Tibial nerve (tissue), 4 donors: ENCODE measurements at regions not wholly inside any gene's neighbourhood (a gene's known extent, or its start where the extent isn't known, plus 50 kb on each side); places are given as distances from the start of the nearest gene placed in this dataset.

Experiments used
- DNase-seq, 2 donors: peaks; one replicate each; pipeline ENCODE4 v3.0.0-alpha.2; 2019; ENCODE audit warnings: low spot score in 2 of 2
- H3K27ac ChIP-seq, 4 donors: fragments of 200-600 bp; sonication (generic) in 3 of 4; one replicate each; pipeline ENCODE4 v1.5.1; 2017 to 2019; ENCODE audit warnings: mild to moderate bottlenecking in 1 of 4
- H3K27me3 ChIP-seq, 2 donors: fragments of 200-600 bp; sonication (generic) in 1 of 2; one replicate each; pipeline versions ENCODE4 v1.5.1 to v1.6.0; 2017 to 2019
- H3K36me3 ChIP-seq, 3 donors: fragments of 200-600 bp; sonication (generic); one replicate each; pipeline ENCODE4 v1.5.1; 2018 to 2019
- H3K4me1 ChIP-seq, 4 donors: fragments of 200-600 bp; sonication (generic) in 3 of 4; one replicate each; pipeline ENCODE4 v1.5.1; 2017 to 2019
- H3K4me3 ChIP-seq, 4 donors: fragments of 200-600 bp; sonication (generic) in 3 of 4; one replicate each; pipeline ENCODE4 v1.5.1; 2017 to 2019; ENCODE audit warnings: mild to moderate bottlenecking in 1 of 4, moderate library complexity in 1 of 4
- H3K9me3 ChIP-seq, 4 donors: fragments of 200-600 bp; sonication (generic) in 3 of 4; one replicate each; pipeline ENCODE4 v1.5.1; 2017 to 2019
- CTCF ChIP-seq, 5 experiments: fragments of 200-600 bp in 3 of 5; fragments of 450-650 bp in 2 of 5; sonication (generic) in 3 of 5; IDR thresholded peaks; one replicate each; pipeline ENCODE4 v1.5.1; 2016 to 2019; ENCODE audit warnings: antibody characterized with exemption in 5 of 5, mild to moderate bottlenecking in 3 of 5, moderate library complexity in 2 of 5
- EP300 ChIP-seq, 2 donors: sonication (generic); formaldehyde crosslinking; IDR thresholded peaks; one replicate each; pipeline ENCODE4 v1.6.1; 2017; ENCODE audit warnings: antibody characterized with exemption in 2 of 2, mild to moderate bottlenecking in 1 of 2
- POLR2A ChIP-seq, 2 donors: fragments of 450-650 bp; IDR thresholded peaks; one replicate each; pipeline ENCODE4 v1.6.1; 2017; ENCODE audit warnings: antibody characterized with exemption in 2 of 2, mild to moderate bottlenecking in 2 of 2, moderate library complexity in 2 of 2
- WGBS, 2 donors: methylation state at CpG; one replicate each; pipeline ENCODE4 v1.1.5; 2018; 5-methylcytosine and 5-hydroxymethylcytosine counted together

DNA sequence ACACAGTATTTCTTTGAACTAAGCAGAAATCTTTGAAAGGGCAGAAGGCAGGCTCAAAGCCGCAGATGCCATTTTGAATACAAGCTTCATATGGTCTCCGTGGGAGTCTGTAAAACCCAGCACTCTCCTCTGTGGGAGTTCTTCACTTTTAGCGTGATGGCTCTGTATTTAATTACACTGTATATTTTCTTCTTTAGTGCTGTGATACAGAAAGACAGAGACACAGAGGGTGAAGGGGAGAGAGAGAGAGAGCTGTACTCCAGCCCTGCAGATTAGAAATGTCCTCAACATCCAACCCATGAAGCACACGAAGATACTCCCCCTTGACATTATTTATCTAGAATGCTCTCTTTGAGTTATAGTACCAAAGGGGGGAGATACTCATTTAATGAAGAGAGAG lies 752.6 kb upstream of the NR2F2 start:
- no peaks in the 10 kb centered on the region for H3K36me3 ChIP-seq
- no peak overlapping the region for H3K4me3 ChIP-seq
- H3K27me3 ChIP-seq: no peaks in the 10 kb centered on the region
- H3K4me1 ChIP-seq: no peaks in the 10 kb centered on the region
- DNase-seq: no peak
- no peak overlapping the region for H3K27ac ChIP-seq
- H3K9me3 ChIP-seq: no peaks in the 10 kb centered on the region
- 72 to 73% methylated on average over 4 of the region's 4 CpGs for WGBS, 2 donors
- TF ChIP-seq POLR2A (IDR thresholded peaks at IDR 0.05) (no peak), EP300 (IDR thresholded peaks at IDR 0.05) (no peak), CTCF (IDR thresholded peaks at IDR 0.05) (no peak)

DNA sequence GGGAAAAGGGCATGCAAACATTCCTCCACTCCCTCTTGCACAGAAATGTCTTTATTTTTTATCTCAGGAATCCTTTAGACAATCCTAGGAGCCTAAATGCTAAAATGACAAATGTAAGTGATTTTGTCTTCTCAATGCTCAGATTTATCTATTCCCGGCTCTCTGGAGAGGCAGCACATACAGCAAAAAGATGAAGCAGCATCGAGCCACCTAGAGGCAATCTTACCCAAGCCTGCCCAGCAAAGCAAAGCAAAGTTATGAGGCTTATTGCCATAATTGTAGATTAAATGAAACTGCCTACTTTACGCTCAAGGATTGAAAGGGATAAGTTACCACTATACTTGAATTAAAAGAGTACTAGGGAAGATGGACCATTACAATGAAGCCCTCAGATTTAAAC lies 750.4 kb upstream of the NR2F2 start:
- Histone ChIP-seq H3K36me3 (no peaks in the 10 kb centered on the region), H3K9me3 (no peaks in the 10 kb centered on the region), H3K27ac (no peak overlapping the region), H3K27me3 (no peaks in the 10 kb centered on the region), H3K4me3 (no peak overlapping the region), H3K4me1 (no peaks in the 10 kb centered on the region)
- no peak for DNase-seq
- 48 to 57% methylated on average over 3 of the region's 3 CpGs for WGBS, 2 donors
- TF ChIP-seq CTCF (IDR thresholded peaks at IDR 0.05): peak in 3 of 5 experiments; percentile 23 to 34 (median 30)
- TF ChIP-seq POLR2A (IDR thresholded peaks at IDR 0.05): no peak

DNA sequence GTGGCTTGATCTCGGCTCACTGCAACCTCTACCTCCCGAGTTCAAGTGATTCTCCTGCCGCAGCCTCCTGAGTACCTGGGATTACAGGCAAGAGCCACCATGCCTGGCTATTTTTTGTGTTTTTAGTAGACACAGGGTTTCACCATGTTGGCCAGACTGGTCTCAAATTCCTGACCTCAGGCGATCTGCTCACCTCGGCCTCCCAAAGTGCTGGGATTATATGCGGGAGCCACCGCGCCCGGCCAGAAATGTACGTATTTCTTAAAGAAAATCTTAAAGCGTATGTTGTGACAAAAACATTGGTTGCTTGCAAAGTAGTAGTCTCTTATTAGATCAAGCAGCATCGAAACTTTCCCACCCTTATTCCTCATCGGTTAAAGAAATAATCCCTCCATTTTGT lies 748.9 kb upstream of the NR2F2 start:
- no peak overlapping the region for H3K27ac ChIP-seq
- 94 to 98% methylated on average over 13 of the region's 13 CpGs for WGBS, 2 donors
- H3K9me3 ChIP-seq: no peaks in the 10 kb centered on the region
- no peaks in the 10 kb centered on the region for H3K27me3 ChIP-seq
- H3K36me3 ChIP-seq: no peaks in the 10 kb centered on the region
- no peak for DNase-seq
- H3K4me3 ChIP-seq: no peak overlapping the region
- no peak for TF ChIP-seq POLR2A (IDR thresholded peaks at IDR 0.05)
- TF ChIP-seq CTCF (IDR thresholded peaks at IDR 0.05): no peak
- no peak for TF ChIP-seq EP300 (IDR thresholded peaks at IDR 0.05)
- no peaks in the 10 kb centered on the region for H3K4me1 ChIP-seq

DNA sequence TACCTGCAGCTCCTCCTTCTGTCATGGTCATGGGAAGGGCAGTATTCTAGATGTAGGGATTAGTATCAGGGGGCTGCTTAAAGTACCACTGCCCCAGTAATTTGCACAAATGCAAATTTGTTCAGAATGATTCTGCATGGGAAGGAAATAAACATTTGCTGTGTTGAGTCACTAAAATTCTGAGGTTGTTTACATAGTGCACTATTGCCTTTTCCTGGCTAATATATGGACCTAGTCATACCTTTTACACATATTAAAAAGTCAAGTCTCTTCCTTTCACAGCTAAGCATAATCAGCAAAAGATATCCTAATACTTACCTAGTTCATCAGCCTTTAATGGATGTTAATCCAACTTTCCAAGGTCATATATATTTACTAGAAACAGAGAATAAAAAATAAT lies 746.4 kb upstream of the NR2F2 start:
- Histone ChIP-seq H3K27ac (no peak overlapping the region), H3K4me3 (no peak overlapping the region), H3K36me3 (no peaks in the 10 kb centered on the region), H3K9me3 (no peaks in the 10 kb centered on the region), H3K27me3 (no peaks in the 10 kb centered on the region), H3K4me1 (no peaks in the 10 kb centered on the region)
- no peak for DNase-seq
- TF ChIP-seq POLR2A (IDR thresholded peaks at IDR 0.05) (no peak), EP300 (IDR thresholded peaks at IDR 0.05) (no peak), CTCF (IDR thresholded peaks at IDR 0.05) (no peak)

DNA sequence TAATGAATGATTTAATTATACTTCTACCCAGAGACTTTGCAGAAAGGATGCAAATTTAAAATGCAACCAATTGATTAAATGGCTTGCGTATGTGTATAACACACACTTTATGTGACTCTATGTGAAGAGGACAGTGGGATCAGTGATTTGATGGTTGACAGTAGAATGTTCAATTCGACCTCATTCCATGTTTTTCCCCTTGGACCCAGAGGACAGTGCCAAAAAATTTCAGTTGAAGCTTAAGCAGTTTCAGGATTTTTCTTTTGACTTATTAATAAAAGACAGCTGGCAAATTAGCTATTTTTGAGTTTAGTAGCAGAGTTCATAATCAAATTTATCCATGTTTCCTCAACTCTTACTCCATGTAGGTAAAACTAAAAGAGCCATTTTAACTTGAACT lies 742.4 kb upstream of the NR2F2 start:
- WGBS, 2 donors: 62% methylated on average over 2 of the region's 2 CpGs
- H3K4me3 ChIP-seq: no peak overlapping the region
- no peak for DNase-seq
- no peak for TF ChIP-seq POLR2A (IDR thresholded peaks at IDR 0.05)
- TF ChIP-seq EP300 (IDR thresholded peaks at IDR 0.05): no peak
- no peak for TF ChIP-seq CTCF (IDR thresholded peaks at IDR 0.05)
- H3K4me1 ChIP-seq: peaks cover 0 to 11% (median 0%) of the 10 kb centered on the region in 4 donors
- H3K27me3 ChIP-seq: no peaks in the 10 kb centered on the region
- H3K27ac ChIP-seq: no peak overlapping the region
- H3K9me3 ChIP-seq: no peaks in the 10 kb centered on the region
- no peaks in the 10 kb centered on the region for H3K36me3 ChIP-seq
